Gastroesophageal sphincter (tissue), 3 donors: ENCODE measurements at regions not wholly inside any gene's neighbourhood (a gene's known extent, or its start where the extent isn't known, plus 50 kb on each side); places are given as distances from the start of the nearest gene placed in this dataset.

Experiments used
- CTCF ChIP-seq, 4 experiments: fragments of 200-600 bp in 2 of 4; fragments of 450-650 bp in 2 of 4; sonication (generic) in 1 of 4; IDR thresholded peaks; one replicate each; pipeline ENCODE4 v1.5.1; 2017 to 2019; ENCODE audit warnings: antibody characterized with exemption in 4 of 4, mild to moderate bottlenecking in 2 of 4, moderate library complexity in 2 of 4
- POLR2A ChIP-seq, 2 donors: fragments of 450-650 bp; IDR thresholded peaks; one replicate each; pipeline ENCODE4 v1.6.1; 2017; ENCODE audit warnings: antibody characterized with exemption in 2 of 2, mild to moderate bottlenecking in 2 of 2, moderate library complexity in 1 of 2

GRCh38 chr6:19214231-19214630, 622.9 kb upstream of the ID4 start:
- TF ChIP-seq CTCF (IDR thresholded peaks at IDR 0.05) (no peak), POLR2A (IDR thresholded peaks at IDR 0.05) (no peak)
